HG02763 (cell line): ENCODE measurements at regions not wholly inside any gene's neighbourhood (a gene's known extent, or its start where the extent isn't known, plus 50 kb on each side); places are given as distances from the start of the nearest gene placed in this dataset.

Source experiments
- ATAC-seq: cut with Tn5 transposase; IDR thresholded peaks from one replicate; pipeline ENCODE4 v1.9.1; 2021; ENCODE audit warnings: mild to moderate bottlenecking, moderate library complexity; ENCODE audit not compliant: unreplicated experiment

DNA sequence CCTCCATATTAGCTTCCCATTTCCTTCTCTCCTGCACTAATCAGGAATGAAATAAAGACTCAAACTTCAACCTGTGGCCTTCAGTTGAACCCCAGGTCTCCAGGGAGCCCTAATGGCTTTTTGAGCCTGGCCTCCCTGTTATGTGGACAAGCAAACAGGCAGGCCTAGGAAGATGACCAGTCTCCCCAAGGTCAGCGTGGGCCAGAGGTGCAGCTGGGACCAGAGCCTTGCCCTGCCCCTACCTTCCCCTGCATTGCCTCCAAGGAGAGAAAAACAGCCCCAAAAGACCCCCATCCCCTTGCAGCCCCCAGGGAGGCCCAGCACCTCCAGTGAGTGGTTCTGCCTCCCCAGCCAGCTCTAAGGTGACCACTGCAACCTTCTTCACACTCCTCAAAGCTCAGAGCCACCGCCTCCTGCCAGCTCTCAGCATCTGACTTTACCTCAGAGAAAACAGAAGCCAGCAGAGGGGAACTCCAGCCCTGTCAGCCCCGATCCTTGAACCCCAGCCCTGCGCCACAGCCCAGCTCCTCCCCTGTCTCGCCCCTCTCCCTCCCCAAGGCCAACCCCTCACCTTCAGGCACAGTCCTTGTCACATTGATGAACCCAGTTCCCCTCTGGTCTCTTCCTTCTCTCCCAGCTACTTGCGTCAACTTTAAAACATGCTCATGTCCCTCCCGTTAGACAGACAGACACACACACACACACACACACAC lies 59.5 kb upstream of the ID2 start:
- no peak for ATAC-seq

GRCh38 chr2:8622924-8623465 lies 58.9 kb upstream of the ID2 start:
- ATAC-seq = no peak

- ATAC-seq = no peak
Measured at GRCh38 chr2:8623576-8623957, 58.3 kb upstream of the ID2 start.

- no peak for ATAC-seq
Measured at GRCh38 chr2:8623958-8624591, 57.8 kb upstream of the ID2 start.

DNA sequence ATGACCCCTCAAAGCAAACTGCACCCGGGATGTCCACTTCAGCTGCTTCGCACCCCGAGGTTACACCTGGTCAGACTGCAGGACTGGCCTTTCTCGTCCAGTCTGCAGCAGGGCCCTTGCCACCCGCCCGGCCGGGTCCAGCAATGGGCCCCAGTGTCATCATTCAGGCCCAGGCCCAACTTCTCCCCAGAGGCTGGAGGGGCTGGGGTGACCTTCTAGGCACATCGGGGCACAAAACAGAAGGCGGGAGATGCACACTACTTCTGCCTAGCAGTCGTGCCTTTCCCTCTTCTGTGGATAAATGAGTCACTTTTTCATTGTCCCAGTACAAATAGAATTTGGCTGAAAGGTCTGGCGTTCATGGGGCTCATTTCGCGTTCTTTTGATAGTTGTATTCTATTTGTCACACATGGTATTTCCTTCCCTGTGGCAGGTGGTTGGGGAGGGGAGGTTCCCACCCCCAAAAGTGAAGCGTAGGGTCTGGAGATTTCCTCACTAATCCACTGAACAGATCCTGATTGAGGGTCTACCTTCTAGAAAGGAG lies 56.9 kb upstream of the ID2 start:
- no peak for ATAC-seq

DNA sequence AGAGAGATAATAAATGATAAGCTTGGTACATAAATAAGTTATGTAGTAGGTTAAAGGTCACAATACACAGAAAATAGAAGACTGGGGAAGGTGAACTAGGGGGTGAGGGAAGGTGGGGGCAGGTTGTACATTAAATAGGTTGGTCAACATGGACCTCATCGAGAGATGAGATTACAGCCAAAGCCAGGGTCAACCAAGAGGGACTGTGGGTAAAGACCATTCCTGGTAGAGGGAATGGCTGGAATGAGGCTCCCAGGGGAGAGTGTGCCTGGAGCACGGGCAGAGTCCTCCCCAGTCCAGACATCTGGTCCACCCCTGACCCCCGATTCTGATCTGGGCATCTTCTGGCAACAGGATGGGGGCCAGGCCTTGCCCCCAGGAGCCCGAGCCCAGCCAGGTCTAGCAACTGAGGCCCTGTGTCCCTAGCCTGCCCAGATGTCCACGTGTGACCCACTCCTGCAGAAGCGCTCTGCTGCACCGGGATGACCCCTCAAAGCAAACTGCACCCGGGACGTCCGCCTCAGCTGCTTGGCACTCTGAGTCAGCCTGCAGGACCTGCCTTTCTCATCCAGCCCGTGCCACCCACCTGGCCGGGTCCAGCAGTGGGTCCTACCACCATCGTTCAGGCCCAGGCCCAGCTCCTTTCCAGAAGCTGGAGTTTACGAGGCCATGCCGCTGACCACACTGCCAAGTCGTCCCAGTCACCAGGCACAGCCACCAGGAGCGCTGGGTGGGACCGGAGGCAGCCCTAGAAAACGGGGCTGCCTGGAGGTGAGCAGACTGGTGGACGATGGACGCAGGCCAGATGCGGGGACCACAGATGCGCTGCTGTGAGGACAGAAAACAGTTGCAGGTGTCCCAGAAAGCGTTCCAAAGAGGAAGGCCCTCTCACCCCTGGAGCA lies 56.2 kb upstream of the ID2 start:
- ATAC-seq = no peak

DNA sequence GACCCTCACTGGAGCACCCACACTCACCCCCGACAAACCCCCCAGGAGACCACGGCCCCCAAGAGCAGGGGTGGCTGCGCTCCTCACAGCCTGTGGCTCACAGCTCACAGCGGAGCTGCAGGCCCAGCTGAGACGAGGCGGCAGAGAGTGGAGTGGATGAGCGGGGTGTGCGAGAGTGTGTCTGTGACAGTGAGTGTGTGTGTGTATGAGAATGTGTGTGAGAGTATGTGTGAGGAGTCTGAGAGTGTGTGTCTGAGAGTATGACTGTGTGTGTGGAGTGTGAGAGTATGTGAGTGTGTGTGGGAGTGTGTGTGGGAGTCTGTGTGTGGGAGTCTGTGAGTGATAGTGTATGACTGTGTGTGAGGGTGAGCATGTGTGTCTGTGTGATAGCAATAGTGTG lies 55.3 kb upstream of the ID2 start:
- no peak for ATAC-seq

- ATAC-seq = no peak
Measured at GRCh38 chr2:8627019-8627691, 54.7 kb upstream of the ID2 start.

- ATAC-seq = no peak
Measured at GRCh38 chr2:8627692-8628085, 54.2 kb upstream of the ID2 start.

GRCh38 chr2:8628179-8628865 lies 53.5 kb upstream of the ID2 start:
- no peak for ATAC-seq

DNA sequence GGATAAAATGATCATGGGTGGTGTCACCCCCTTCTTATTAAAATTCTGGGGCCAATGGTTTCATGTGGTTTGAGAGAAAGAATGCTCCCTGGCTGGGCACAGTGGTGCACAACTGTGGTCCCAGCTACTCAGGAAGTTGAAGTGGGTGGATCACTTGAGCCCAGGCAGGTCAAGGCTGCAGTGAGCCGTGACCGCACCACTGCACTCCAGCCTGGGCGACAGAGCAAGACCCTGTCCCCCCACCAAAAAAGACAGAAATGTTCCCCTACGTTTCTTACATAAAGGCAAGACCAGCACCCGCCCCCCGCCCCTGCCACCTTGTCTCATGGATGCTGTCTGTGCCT lies 53.0 kb upstream of the ID2 start:
- no peak for ATAC-seq

DNA sequence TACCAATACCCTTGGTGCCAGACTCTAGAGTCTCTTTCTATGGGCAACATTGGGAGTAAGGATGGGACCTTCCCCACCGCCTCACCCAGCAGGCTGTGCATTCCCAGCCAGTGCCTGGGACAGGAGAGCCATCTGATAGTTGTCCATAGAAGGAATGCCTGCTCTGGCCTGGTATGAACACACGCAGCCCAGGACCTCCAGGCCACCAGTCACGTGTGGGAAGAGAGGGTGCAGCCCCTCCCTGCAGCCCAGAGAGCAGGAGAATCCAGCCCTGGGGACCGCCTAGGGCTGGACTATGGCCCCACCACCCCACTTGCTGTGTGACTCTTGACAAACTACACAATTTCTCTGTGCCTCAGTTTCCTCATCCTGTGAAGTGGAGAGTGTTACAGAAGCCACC lies 52.5 kb upstream of the ID2 start:
- ATAC-seq = no peak

- ATAC-seq = no peak
Measured at GRCh38 chr2:8630676-8631464, 51.0 kb upstream of the ID2 start.

DNA sequence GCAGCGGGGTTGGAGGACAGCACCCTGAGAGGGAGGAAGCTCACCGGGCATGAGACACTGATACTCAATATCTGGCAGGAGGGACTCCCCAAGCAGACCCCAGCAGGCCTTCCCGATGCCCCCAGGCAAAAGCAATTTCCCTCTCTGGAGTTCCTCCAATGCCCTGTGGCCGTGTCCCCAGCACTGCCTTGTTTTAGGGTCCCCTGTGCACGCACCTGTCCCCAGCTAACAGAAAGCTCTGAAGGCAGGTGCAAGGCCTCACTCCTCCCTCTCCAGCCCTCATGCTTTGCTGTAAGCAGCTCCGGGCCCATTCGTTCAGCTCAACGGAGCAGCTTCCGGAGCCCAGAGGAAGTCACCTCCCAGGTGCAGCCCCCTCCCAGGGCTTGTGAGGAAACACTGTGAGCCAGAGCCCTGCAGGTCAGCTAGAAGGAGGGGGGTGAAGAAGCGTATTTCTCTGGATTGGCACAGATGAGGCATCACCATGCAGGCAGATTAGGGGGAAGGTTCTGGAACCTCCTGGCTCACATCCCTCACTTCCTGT lies 50.3 kb upstream of the ID2 start:
- no peak for ATAC-seq
